RWPE1 (cell line): ENCODE measurements at regions not wholly inside any gene's neighbourhood (a gene's known extent, or its start where the extent isn't known, plus 50 kb on each side); places are given as distances from the start of the nearest gene placed in this dataset.

ENCODE experiments used
- CTCF ChIA-PET: fragments of 350-600 bp; sonication (Branson Sonifier 250); formaldehyde crosslinking; extraction: SDS; loops from one replicate; lab custom pipeline; 2021; lab: Yijun Ruan, JAX
- POLR2A ChIA-PET: fragments of 400-600 bp; formaldehyde crosslinking; extraction: SDS; loops from one replicate; lab custom pipeline; 2020; ENCODE audit warnings: antibody characterized with exemption; ENCODE audit not compliant: low non-redundant PET; lab: Yijun Ruan, JAX
- DNase-seq: peaks from one replicate; pipeline ENCODE4 v3.0.0; 2012; ENCODE audit warnings: low spot score
- H3K27ac ChIP-seq: fragments of 450-650 bp; 2 replicates; pipeline ENCODE4 v1.5.1; 2017
- CTCF ChIP-seq: fragments of 450-650 bp; conservative IDR thresholded peaks from 2 replicates; pipeline ENCODE4 v1.5.1; 2017; ENCODE audit warnings: low read depth, mild to moderate bottlenecking

GRCh38 chr13:67951431-67951830 is 721.3 kb upstream of the PCDH9 start:
- ChIA-PET POLR2A (no interaction called here), CTCF (no interaction called here)
- no peak overlapping the region for H3K27ac ChIP-seq
- DNase-seq = no peak
- no peak for TF ChIP-seq CTCF

GRCh38 chr13:67950603-67951002 is 720.5 kb upstream of the PCDH9 start:
- ChIA-PET CTCF (interaction anchor here (0.6 kb wide), 1 partner anchor 51 kb away, joined by 3 read pairs; no protein-coding TSS in a partner anchor), POLR2A (no interaction called here)
- H3K27ac ChIP-seq = no peak overlapping the region
- TF ChIP-seq CTCF = no peak
- DNase-seq = no peak

- CTCF ChIA-PET = interaction anchor here (0.6 kb wide), 1 partner anchor 342 kb away, joined by 3 read pairs; no protein-coding TSS in a partner anchor
- POLR2A ChIA-PET = no interaction called here
- TF ChIP-seq CTCF = no peak
- H3K27ac ChIP-seq = no peak overlapping the region
- no peak for DNase-seq
Observed at GRCh38 chr13:67946131-67946530, 716.0 kb upstream of the PCDH9 start.

DNA sequence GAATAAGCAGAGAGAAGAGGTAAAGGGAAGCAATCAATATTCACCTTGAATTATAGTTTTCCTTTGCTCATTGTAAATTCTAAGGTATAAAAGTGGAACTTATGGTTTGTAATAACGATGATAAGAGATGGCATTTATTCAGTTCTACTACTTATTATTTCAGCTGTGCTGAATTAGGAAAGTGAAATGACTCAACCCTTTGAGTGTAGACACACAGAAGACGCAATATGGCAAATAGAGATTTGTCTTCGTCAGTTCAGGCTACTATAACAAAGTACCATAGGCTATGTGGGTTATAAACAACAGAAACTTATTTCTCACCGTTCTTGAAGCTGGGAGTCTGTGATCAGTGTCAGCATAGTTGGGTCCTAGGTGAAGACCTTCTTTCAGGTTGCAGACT is 713.0 kb upstream of the PCDH9 start:
- ChIA-PET CTCF (no interaction called here), POLR2A (no interaction called here)
- TF ChIP-seq CTCF = no peak
- no peak overlapping the region for H3K27ac ChIP-seq
- no peak for DNase-seq

- ChIA-PET POLR2A (no interaction called here), CTCF (no interaction called here)
- H3K27ac ChIP-seq = no peak overlapping the region
- no peak for DNase-seq
- TF ChIP-seq CTCF = no peak
Observed at GRCh38 chr13:67935626-67936025, 705.5 kb upstream of the PCDH9 start.

GRCh38 chr13:67934617-67935330 is 704.6 kb upstream of the PCDH9 start:
- ChIA-PET POLR2A (no interaction called here), CTCF (no interaction called here)
- no peak for TF ChIP-seq CTCF
- no peak overlapping the region for H3K27ac ChIP-seq
- no peak for DNase-seq
